IMR-90 (cell line): ENCODE measurements at regions not wholly inside any gene's neighbourhood (a gene's known extent, or its start where the extent isn't known, plus 50 kb on each side); places are given as distances from the start of the nearest gene placed in this dataset.

Source experiments
- ATAC-seq: fragments of 200-7000 bp; cut with Tn5 transposase; 2 replicates; pipeline ENCODE4 v1.9.1; 2020; ENCODE audit warnings: low read depth, mild to moderate bottlenecking, moderate library complexity
- BruUV-seq: library from RNA; stranded (reverse); fragments of 400-500 nt; replicated peaks from 2 replicates; lab custom pipeline; 2021; lab: Mats Ljungman, UMichigan
- CTCF ChIA-PET: fragments of 300-600 bp; formaldehyde crosslinking; extraction: SDS; loops from one replicate; lab custom pipeline; 2021; ENCODE audit warnings: antibody characterized with exemption; lab: Yijun Ruan, JAX
- POLR2A ChIA-PET: fragments of 300-600 bp; sonication (Branson Sonifier 250); formaldehyde crosslinking; loops from one replicate; lab custom pipeline; 2022; ENCODE audit warnings: antibody characterized with exemption; ENCODE audit not compliant: unreplicated experiment; lab: Charles Lee
- DNase-seq: peaks from one replicate; pipeline ENCODE4 v3.0.0; 2013
- H2AFZ ChIP-seq: replicated peaks from 2 replicates; pipeline ENCODE3; 2013; ENCODE audit warnings: low read length, mild to moderate bottlenecking; ENCODE audit not compliant: poor library complexity
- H2AK5ac ChIP-seq: 2 replicates; pipeline ENCODE4 v1.6.1; 2013; ENCODE audit warnings: low read depth, low read length, inconsistent platforms
- H2AK9ac ChIP-seq: replicated peaks from 2 replicates; pipeline ENCODE3; 2013; ENCODE audit warnings: mild to moderate bottlenecking, low read depth, low read length, moderate library complexity; ENCODE audit not compliant: poor library complexity
- H2BK120ac ChIP-seq: 2 replicates; pipeline ENCODE4 v1.6.1; 2013; ENCODE audit warnings: low read depth, low read length, inconsistent platforms
- H2BK15ac ChIP-seq: 3 replicates; pipeline ENCODE4 v1.6.1; 2013; ENCODE audit warnings: low read depth, low read length, inconsistent platforms
- H2BK20ac ChIP-seq: 2 replicates; pipeline ENCODE4 v1.6.1; 2013; ENCODE audit warnings: low read depth, mild to moderate bottlenecking, inconsistent platforms, low read length, moderate library complexity
- H2BK5ac ChIP-seq: 2 replicates; pipeline ENCODE4 v1.6.1; 2013; ENCODE audit warnings: mild to moderate bottlenecking, low read depth, low read length, inconsistent platforms; ENCODE audit not compliant: poor library complexity, severe bottlenecking
- H3K14ac ChIP-seq: replicated peaks from 2 replicates; pipeline ENCODE4 v1.6.1; 2013; ENCODE audit warnings: low read depth, low read length, inconsistent platforms
- H3K18ac ChIP-seq: 2 replicates; pipeline ENCODE4 v1.6.1; 2013; ENCODE audit warnings: low read depth, low read length, control low read depth
- H3K23ac ChIP-seq: 2 replicates; pipeline ENCODE4 v1.6.1; 2013; ENCODE audit warnings: low read depth, low read length, inconsistent platforms
- H3K27ac ChIP-seq: 2 replicates; pipeline ENCODE4 v1.5.1; 2013; ENCODE audit warnings: mild to moderate bottlenecking, control low read depth, low read length; ENCODE audit not compliant: insufficient read depth
- H3K27me3 ChIP-seq: 2 replicates; pipeline ENCODE4 v1.6.1; 2013; ENCODE audit warnings: low read length; ENCODE audit not compliant: control insufficient read depth, insufficient read depth
- H3K36me3 ChIP-seq: 2 replicates; pipeline ENCODE4 v1.6.1; 2013; ENCODE audit warnings: low read length, mixed read lengths; ENCODE audit not compliant: control insufficient read depth, insufficient read depth
- H3K4ac ChIP-seq: 2 replicates; pipeline ENCODE4 v1.6.1; 2013; ENCODE audit warnings: low read depth, low read length, inconsistent platforms
- H3K4me1 ChIP-seq: 2 replicates; pipeline ENCODE4 v1.6.1; 2013; ENCODE audit warnings: low read length, mixed read lengths; ENCODE audit not compliant: control insufficient read depth, insufficient read depth
- H3K4me2 ChIP-seq: 2 replicates; pipeline ENCODE4 v1.6.1; 2013; ENCODE audit warnings: low read depth, mild to moderate bottlenecking, control low read depth, low read length, moderate library complexity
- H3K4me3 ChIP-seq: 2 replicates; pipeline ENCODE4 v1.5.1; 2013; ENCODE audit warnings: low read depth, mild to moderate bottlenecking, control low read depth, low read length, moderate library complexity; ENCODE audit not compliant: insufficient read depth
- H3K56ac ChIP-seq: 2 replicates; pipeline ENCODE4 v1.6.1; 2013; ENCODE audit warnings: low read length, inconsistent platforms; ENCODE audit not compliant: insufficient read depth; ENCODE audit errors: extremely low read depth
- H3K79me1 ChIP-seq, 2 experiments: 2 replicates each; pipeline ENCODE4 v1.6.1; 2013; ENCODE audit warnings: low read length in 2 of 2, inconsistent platforms in 1 of 2, low read depth in 1 of 2
- H3K9ac ChIP-seq: 2 replicates; pipeline ENCODE4 v1.6.1; 2013; ENCODE audit warnings: low read depth, low read length, control low read depth
- H3K9me1 ChIP-seq: 2 replicates; pipeline ENCODE4 v1.6.1; 2013; ENCODE audit warnings: low read length, inconsistent platforms; ENCODE audit not compliant: insufficient read depth
- H3K9me3 ChIP-seq: 2 replicates; pipeline ENCODE4 v1.6.1; 2013; ENCODE audit warnings: low read length; ENCODE audit not compliant: control insufficient read depth, insufficient read depth
- H4K20me1 ChIP-seq: 2 replicates; pipeline ENCODE4 v1.6.1; 2013; ENCODE audit warnings: low read length, inconsistent platforms; ENCODE audit not compliant: insufficient read depth
- H4K5ac ChIP-seq: 2 replicates; pipeline ENCODE4 v1.6.1; 2013; ENCODE audit warnings: mild to moderate bottlenecking, low read depth, low read length, control low read depth
- H4K8ac ChIP-seq, 2 experiments: 2 replicates each; pipeline ENCODE4 v1.6.1; 2013; ENCODE audit warnings: low read depth in 2 of 2, low read length in 2 of 2, control low read depth in 1 of 2, inconsistent platforms in 1 of 2
- H4K91ac ChIP-seq: 2 replicates; pipeline ENCODE4 v1.6.1; 2013; ENCODE audit warnings: low read depth, low read length, inconsistent platforms; ENCODE audit not compliant: insufficient read depth
- CEBPB ChIP-seq: IDR thresholded peaks from 2 replicates; pipeline ENCODE4 v1.6.1; 2012; ENCODE audit warnings: low read depth, low read length, improper control_type of control experiment
- CHD1 ChIP-seq: IDR thresholded peaks from 2 replicates; pipeline ENCODE4 v1.6.1; 2012; ENCODE audit warnings: low read depth, low read length, improper control_type of control experiment
- MAFK ChIP-seq: IDR thresholded peaks from 2 replicates; pipeline ENCODE4 v1.6.1; 2012; ENCODE audit warnings: low read depth, low read length, improper control_type of control experiment
- MAZ ChIP-seq: IDR thresholded peaks from 2 replicates; pipeline ENCODE4 v1.6.1; 2012; ENCODE audit warnings: low read depth, mild to moderate bottlenecking, low read length, improper control_type of control experiment, moderate library complexity, borderline replicate concordance
- NFE2L2 ChIP-seq: fragments of 150-350 bp; IDR thresholded peaks from 2 replicates; pipeline ENCODE4 v1.6.1; 2016; ENCODE audit warnings: low read depth, mild to moderate bottlenecking, low read length
- POLR2A ChIP-seq: IDR thresholded peaks from 2 replicates; pipeline ENCODE4 v1.6.1; 2012; ENCODE audit warnings: mild to moderate bottlenecking, low read depth, low read length
- RAD21 ChIP-seq: IDR thresholded peaks from 2 replicates; pipeline ENCODE4 v1.6.1; 2012; ENCODE audit warnings: low read length, improper control_type of control experiment
- RCOR1 ChIP-seq: IDR thresholded peaks from 2 replicates; pipeline ENCODE4 v1.6.1; 2012; ENCODE audit warnings: mild to moderate bottlenecking, low read length, improper control_type of control experiment; ENCODE audit not compliant: insufficient replicate concordance
- RFX5 ChIP-seq: IDR thresholded peaks from 2 replicates; pipeline ENCODE4 v1.8.0; 2012; ENCODE audit warnings: low read depth, mild to moderate bottlenecking, low read length, moderate library complexity
- dilution Hi-C: fragments of 300-500 bp; cut with HindIII; formaldehyde crosslinking; loops from one replicate; pipeline ENCODE4 v1.14.3; 2018; ENCODE audit warnings: low sequenced_read_pairs; ENCODE audit not compliant: unreplicated experiment
- in situ Hi-C: fragments of 300-500 bp; cut with MboI; formaldehyde crosslinking; loops from 3 replicates; pipeline ENCODE4 v1.14.3; 2019; ENCODE audit warnings: low sequenced_read_pairs, inconsistent platforms, mixed read lengths
- intact Hi-C: fragments of 100-400 bp; cut with micrococcal nuclease; formaldehyde crosslinking; loops from 2 replicates; pipeline ENCODE4 v1.10.0; 2022
- TF ChIP-seq, protein P1 (sequence below): fragments of 150-350 bp; IDR thresholded peaks from 2 replicates; pipeline ENCODE4 v1.6.1; 2016; ENCODE audit warnings: low read depth, mild to moderate bottlenecking, low read length, moderate library complexity, borderline replicate concordance
- TF ChIP-seq, protein P2 (sequence below): conservative IDR thresholded peaks from 2 replicates; pipeline ENCODE4 v1.5.1; 2012; ENCODE audit warnings: mild to moderate bottlenecking, low read depth, low read length, improper control_type of control experiment

DNA sequence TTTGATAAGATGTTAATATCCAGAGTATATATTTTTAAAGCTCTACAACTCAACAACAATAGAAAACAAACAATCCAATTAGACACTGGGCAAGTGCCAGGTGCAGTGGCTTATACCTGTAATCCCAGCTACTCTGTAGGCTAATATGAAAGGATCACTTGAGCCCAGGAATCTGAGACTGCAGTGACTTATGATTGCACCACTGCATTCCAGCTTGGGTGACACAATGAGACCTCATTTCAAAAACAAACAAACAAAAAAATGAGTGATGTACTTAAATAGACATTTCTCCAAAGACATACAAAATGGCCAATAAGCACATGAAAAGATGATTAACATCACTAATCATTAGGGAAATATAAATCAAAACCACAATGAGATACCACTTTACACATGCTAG is 356.8 kb upstream of the PCDH10 start:
- no peak overlapping the region for H4K91ac ChIP-seq
- ATAC-seq (no peak), DNase-seq (no peak)
- ChIA-PET POLR2A (no interaction called here), CTCF (no interaction called here)
- no peak overlapping the region for H2BK15ac ChIP-seq
- H3K9me1 ChIP-seq: no peaks in the 10 kb centered on the region
- H3K27me3 ChIP-seq: no peaks in the 10 kb centered on the region
- H2AFZ ChIP-seq: no peak overlapping the region
- no peak overlapping the region for H3K23ac ChIP-seq
- H3K14ac ChIP-seq: no peak overlapping the region
- H3K79me1 ChIP-seq: no peaks in the 10 kb centered on the region
- H4K5ac ChIP-seq: no peak overlapping the region
- no peak overlapping the region for H3K27ac ChIP-seq
- no peak overlapping the region for H2BK20ac ChIP-seq
- no peaks in the 10 kb centered on the region for H3K36me3 ChIP-seq
- H3K4me1 ChIP-seq: no peaks in the 10 kb centered on the region
- no peak overlapping the region for H3K4ac ChIP-seq
- H3K9me3 ChIP-seq: no peaks in the 10 kb centered on the region; the same call in 1 of the 2 replicates
- no peak overlapping the region for H2BK120ac ChIP-seq
- H4K20me1 ChIP-seq: no peaks in the 10 kb centered on the region
- H2AK9ac ChIP-seq: no peak overlapping the region
- H3K4me3 ChIP-seq: no peak overlapping the region
- H4K8ac ChIP-seq: no peak overlapping the region
- intact Hi-C loops: no loop called here
- no TSS peak for BruUV-seq
- H3K18ac ChIP-seq: no peak overlapping the region
- no peak overlapping the region for H2AK5ac ChIP-seq
- no peak overlapping the region for H3K9ac ChIP-seq
- TF ChIP-seq RCOR1: no peak
- TF ChIP-seq POLR2A: no peak
- no peak for TF ChIP-seq MAZ
- no peak for TF ChIP-seq RAD21
- TF ChIP-seq, protein P1, sequence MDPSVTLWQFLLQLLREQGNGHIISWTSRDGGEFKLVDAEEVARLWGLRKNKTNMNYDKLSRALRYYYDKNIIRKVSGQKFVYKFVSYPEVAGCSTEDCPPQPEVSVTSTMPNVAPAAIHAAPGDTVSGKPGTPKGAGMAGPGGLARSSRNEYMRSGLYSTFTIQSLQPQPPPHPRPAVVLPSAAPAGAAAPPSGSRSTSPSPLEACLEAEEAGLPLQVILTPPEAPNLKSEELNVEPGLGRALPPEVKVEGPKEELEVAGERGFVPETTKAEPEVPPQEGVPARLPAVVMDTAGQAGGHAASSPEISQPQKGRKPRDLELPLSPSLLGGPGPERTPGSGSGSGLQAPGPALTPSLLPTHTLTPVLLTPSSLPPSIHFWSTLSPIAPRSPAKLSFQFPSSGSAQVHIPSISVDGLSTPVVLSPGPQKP: no peak
- TF ChIP-seq NFE2L2: no peak
- TF ChIP-seq RFX5: no peak
- TF ChIP-seq, protein P2, sequence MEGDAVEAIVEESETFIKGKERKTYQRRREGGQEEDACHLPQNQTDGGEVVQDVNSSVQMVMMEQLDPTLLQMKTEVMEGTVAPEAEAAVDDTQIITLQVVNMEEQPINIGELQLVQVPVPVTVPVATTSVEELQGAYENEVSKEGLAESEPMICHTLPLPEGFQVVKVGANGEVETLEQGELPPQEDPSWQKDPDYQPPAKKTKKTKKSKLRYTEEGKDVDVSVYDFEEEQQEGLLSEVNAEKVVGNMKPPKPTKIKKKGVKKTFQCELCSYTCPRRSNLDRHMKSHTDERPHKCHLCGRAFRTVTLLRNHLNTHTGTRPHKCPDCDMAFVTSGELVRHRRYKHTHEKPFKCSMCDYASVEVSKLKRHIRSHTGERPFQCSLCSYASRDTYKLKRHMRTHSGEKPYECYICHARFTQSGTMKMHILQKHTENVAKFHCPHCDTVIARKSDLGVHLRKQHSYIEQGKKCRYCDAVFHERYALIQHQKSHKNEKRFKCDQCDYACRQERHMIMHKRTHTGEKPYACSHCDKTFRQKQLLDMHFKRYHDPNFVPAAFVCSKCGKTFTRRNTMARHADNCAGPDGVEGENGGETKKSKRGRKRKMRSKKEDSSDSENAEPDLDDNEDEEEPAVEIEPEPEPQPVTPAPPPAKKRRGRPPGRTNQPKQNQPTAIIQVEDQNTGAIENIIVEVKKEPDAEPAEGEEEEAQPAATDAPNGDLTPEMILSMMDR: no peak
- TF ChIP-seq CEBPB: no peak
- TF ChIP-seq CHD1: no peak
- TF ChIP-seq MAFK: no peak
- dilution Hi-C loops: no loop called here
- no peak overlapping the region for H3K4me2 ChIP-seq
- in situ Hi-C loops: no loop called here
- H2BK5ac ChIP-seq: no peak overlapping the region
- H3K56ac ChIP-seq: no peak overlapping the region
